Epithelial cell of esophagus (primary cell): ENCODE measurements at regions not wholly inside any gene's neighbourhood (a gene's known extent, or its start where the extent isn't known, plus 50 kb on each side); places are given as distances from the start of the nearest gene placed in this dataset.

Experiments used
- DNase-seq: peaks from one replicate; pipeline ENCODE4 v3.0.0; 2010; ENCODE audit warnings: low read depth
- H3K4me3 ChIP-seq: 2 replicates; pipeline ENCODE4 v1.5.1; 2011; ENCODE audit warnings: mild to moderate bottlenecking, low read length, control low read depth
- TF ChIP-seq, protein P1 (sequence below): IDR thresholded peaks from 2 replicates; pipeline ENCODE4 v1.5.1; 2011; ENCODE audit warnings: low read depth, mild to moderate bottlenecking, low read length, control low read depth, inconsistent platforms; ENCODE audit not compliant: insufficient read depth; ENCODE audit errors: missing control alignments

DNA sequence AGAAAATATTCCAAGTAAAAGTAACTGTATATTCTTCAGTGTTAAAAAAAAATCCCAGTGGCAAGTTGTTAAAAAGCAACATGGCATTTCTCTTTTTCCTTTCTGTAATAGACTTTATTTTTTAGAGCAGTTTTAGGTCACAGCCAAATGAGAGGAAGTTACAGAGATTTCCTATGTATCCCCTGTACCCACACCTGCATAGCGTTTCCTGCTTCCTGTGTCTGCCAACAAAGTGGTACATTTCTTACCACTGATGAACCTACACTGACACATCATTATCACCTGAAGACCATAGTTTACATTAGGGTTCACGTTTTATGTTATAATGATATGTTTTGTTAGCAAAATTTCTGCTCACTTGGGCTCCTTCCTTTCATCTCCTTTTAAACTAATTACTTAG, 124.7 kb downstream of the GPAT3 start:
- TF ChIP-seq, protein P1, sequence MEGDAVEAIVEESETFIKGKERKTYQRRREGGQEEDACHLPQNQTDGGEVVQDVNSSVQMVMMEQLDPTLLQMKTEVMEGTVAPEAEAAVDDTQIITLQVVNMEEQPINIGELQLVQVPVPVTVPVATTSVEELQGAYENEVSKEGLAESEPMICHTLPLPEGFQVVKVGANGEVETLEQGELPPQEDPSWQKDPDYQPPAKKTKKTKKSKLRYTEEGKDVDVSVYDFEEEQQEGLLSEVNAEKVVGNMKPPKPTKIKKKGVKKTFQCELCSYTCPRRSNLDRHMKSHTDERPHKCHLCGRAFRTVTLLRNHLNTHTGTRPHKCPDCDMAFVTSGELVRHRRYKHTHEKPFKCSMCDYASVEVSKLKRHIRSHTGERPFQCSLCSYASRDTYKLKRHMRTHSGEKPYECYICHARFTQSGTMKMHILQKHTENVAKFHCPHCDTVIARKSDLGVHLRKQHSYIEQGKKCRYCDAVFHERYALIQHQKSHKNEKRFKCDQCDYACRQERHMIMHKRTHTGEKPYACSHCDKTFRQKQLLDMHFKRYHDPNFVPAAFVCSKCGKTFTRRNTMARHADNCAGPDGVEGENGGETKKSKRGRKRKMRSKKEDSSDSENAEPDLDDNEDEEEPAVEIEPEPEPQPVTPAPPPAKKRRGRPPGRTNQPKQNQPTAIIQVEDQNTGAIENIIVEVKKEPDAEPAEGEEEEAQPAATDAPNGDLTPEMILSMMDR: no peak
- no peak overlapping the region for H3K4me3 ChIP-seq
- DNase-seq: no peak

DNA sequence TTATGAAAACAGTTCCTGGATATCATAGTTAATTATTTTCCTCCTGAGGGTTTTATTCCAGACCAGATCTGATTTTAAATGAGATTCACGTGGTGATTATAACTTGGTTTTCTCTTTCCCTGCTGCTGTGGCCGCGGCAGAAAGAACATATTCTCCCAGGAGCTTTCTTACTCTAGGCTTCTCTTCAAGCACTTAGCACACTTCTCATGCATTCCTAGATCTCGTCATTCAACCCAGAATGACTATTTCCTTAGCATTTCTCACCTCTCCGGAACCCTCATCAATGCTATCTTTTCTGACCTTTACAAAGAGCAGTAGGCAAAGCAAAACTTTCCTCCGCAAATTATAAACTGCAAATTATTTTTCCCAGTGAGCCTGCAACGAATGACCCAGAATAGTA, 122.9 kb downstream of the GPAT3 start:
- no peak overlapping the region for H3K4me3 ChIP-seq
- TF ChIP-seq, protein P1: no peak
- no peak for DNase-seq

DNA sequence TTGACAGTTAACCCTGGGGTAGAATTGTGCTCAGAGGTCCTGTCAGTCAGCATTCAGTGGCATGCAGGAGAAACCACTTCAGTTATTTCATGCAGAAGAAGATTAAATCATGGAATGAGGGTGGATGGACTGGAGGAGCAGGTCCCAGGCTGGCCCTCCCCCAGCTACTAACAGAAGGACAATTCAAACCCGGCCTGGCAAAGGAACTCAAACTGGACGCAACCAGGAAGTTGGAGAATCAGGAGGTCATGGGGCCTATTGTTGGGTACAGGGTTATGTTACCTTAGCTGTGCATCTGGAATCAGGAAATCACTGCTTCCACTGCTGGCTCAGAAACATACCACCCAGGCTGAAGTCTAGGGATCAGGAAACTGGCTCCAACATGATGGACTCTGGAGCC, 121.4 kb downstream of the GPAT3 start:
- TF ChIP-seq, protein P1: no peak
- no peak overlapping the region for H3K4me3 ChIP-seq
- DNase-seq: peak; percentile 13
